Sigmoid colon (tissue), 6 donors: ENCODE measurements at regions not wholly inside any gene's neighbourhood (a gene's known extent, or its start where the extent isn't known, plus 50 kb on each side); places are given as distances from the start of the nearest gene placed in this dataset.
"Not testable (repeated sequence)": the region's sequence is repeated elsewhere in the genome, so short reads cannot be mapped to it uniquely, and the experiment has no call there.

Experiments
- DNase-seq: peaks from one replicate; pipeline ENCODE4 v3.0.0-alpha.2; 2019
- H3K27ac ChIP-seq, 4 donors: fragments of 200-600 bp; sonication (generic); one replicate each; pipeline ENCODE4 v1.5.1; 2016 to 2019; ENCODE audit warnings: mild to moderate bottlenecking in 1 of 4
- H3K27me3 ChIP-seq, 3 donors: fragments of 200-600 bp; sonication (generic); one replicate each; pipeline ENCODE4 v1.5.1; 2019; ENCODE audit warnings: mild to moderate bottlenecking in 1 of 3
- H3K36me3 ChIP-seq, 4 donors: fragments of 200-600 bp; sonication (generic); one replicate each; pipeline ENCODE4 v1.5.1; 2016 to 2019
- H3K4me1 ChIP-seq, 4 donors: fragments of 200-600 bp; sonication (generic); one replicate each; pipeline ENCODE4 v1.5.1; 2017 to 2019
- H3K4me3 ChIP-seq, 4 donors: fragments of 200-600 bp; sonication (generic); one replicate each; pipeline ENCODE4 v1.5.1; 2017 to 2019; ENCODE audit warnings: mild to moderate bottlenecking in 2 of 4, moderate library complexity in 1 of 4
- H3K9me3 ChIP-seq, 4 donors: fragments of 200-600 bp in 3 of 4; sonication (generic) in 3 of 4; one replicate each; pipeline versions ENCODE4 v1.5.1 to v1.6.1; 2013 to 2019
- CTCF ChIP-seq, 4 experiments: fragments of 450-650 bp in 3 of 4; fragments of 200-600 bp in 1 of 4; IDR thresholded peaks; one replicate each; pipeline ENCODE4 v1.5.1; 2016 to 2019; ENCODE audit warnings: antibody characterized with exemption in 4 of 4, mild to moderate bottlenecking in 3 of 4, moderate library complexity in 2 of 4
- EP300 ChIP-seq, 4 donors: sonication (generic); formaldehyde crosslinking; IDR thresholded peaks; one replicate each; pipeline ENCODE4 v1.6.1; 2017; ENCODE audit warnings: antibody characterized with exemption in 4 of 4
- POLR2A ChIP-seq, 2 donors: fragments of 450-650 bp; IDR thresholded peaks; one replicate each; pipeline ENCODE4 v1.6.1; 2016; ENCODE audit warnings: antibody characterized with exemption in 2 of 2, mild to moderate bottlenecking in 2 of 2, moderate library complexity in 2 of 2
- POLR2AphosphoS5 ChIP-seq, 4 donors: sonication (generic); formaldehyde crosslinking; IDR thresholded peaks; one replicate each; pipeline ENCODE4 v1.6.1; 2017; ENCODE audit warnings: antibody characterized with exemption in 4 of 4
- WGBS, 2 donors: extraction: QIAGEN DNeasy Blood & Tissue Kit; methylation state at CpG; one replicate each; pipeline ENCODE4 v1.1.7; 2013; 5-methylcytosine and 5-hydroxymethylcytosine counted together
- intact Hi-C: fragments of 100-400 bp; cut with DNase I; formaldehyde crosslinking; loops from one replicate; pipeline ENCODE4 v1.15.1; 2023
- donor health status: healthy with polysubstance abuse.
- donor health status: healthy.

GRCh38 chr18:63057707-63058106 lies 261.9 kb downstream of the BCL2 start:
- H3K27me3 ChIP-seq: peaks cover 0 to 2% (median 0%) of the 10 kb centered on the region in 3 donors
- H3K9me3 ChIP-seq: no peaks in the 10 kb centered on the region
- intact Hi-C loops: no loop called here
- peaks cover 0 to 19% (median 13%) of the 10 kb centered on the region in 4 donors for H3K4me1 ChIP-seq
- no peak for DNase-seq
- H3K4me3 ChIP-seq: no peak overlapping the region
- H3K36me3 ChIP-seq: no peaks in the 10 kb centered on the region
- H3K27ac ChIP-seq: no peak overlapping the region
- TF ChIP-seq EP300 (IDR thresholded peaks at IDR 0.05) (no peak), CTCF (IDR thresholded peaks at IDR 0.05) (no peak), POLR2AphosphoS5 (IDR thresholded peaks at IDR 0.05) (no peak), POLR2A (IDR thresholded peaks at IDR 0.05) (no peak)
- 94 to 95% methylated on average over 14 of the region's 14 CpGs for WGBS, 2 donors

GRCh38 chr18:63054901-63055584 lies 264.5 kb downstream of the BCL2 start:
- intact Hi-C loops: no loop called here
- peaks cover 0 to 19% (median 13%) of the 10 kb centered on the region in 4 donors for H3K4me1 ChIP-seq
- no peak for DNase-seq
- H3K9me3 ChIP-seq: no peaks in the 10 kb centered on the region
- H3K4me3 ChIP-seq: no peak overlapping the region
- WGBS, 2 donors: 36 to 58% methylated on average over 3 of the region's 3 CpGs
- no peaks in the 10 kb centered on the region for H3K36me3 ChIP-seq
- H3K27ac ChIP-seq: peak overlapping the region in 2 of 4 donors; percentile 43 to 49
- TF ChIP-seq EP300 (IDR thresholded peaks at IDR 0.05) (no peak), POLR2A (IDR thresholded peaks at IDR 0.05) (no peak)
- no peaks in the 10 kb centered on the region for H3K27me3 ChIP-seq

GRCh38 chr18:63051928-63052327 lies 267.6 kb downstream of the BCL2 start:
- DNase-seq: no peak
- no peaks in the 10 kb centered on the region for H3K36me3 ChIP-seq
- H3K27me3 ChIP-seq: no peaks in the 10 kb centered on the region
- intact Hi-C loops: no loop called here
- no peak overlapping the region for H3K4me3 ChIP-seq
- no peaks in the 10 kb centered on the region for H3K9me3 ChIP-seq
- H3K27ac ChIP-seq: no peak overlapping the region
- TF ChIP-seq EP300 (IDR thresholded peaks at IDR 0.05) (no peak), POLR2AphosphoS5 (IDR thresholded peaks at IDR 0.05) (no peak), CTCF (IDR thresholded peaks at IDR 0.05) (no peak), POLR2A (IDR thresholded peaks at IDR 0.05) (no peak)
- WGBS, 2 donors: 88 to 89% methylated on average over 3 of the region's 3 CpGs
- H3K4me1 ChIP-seq: peaks cover 0 to 9% (median 4%) of the 10 kb centered on the region in 4 donors

GRCh38 chr18:63050667-63051395 lies 268.7 kb downstream of the BCL2 start:
- DNase-seq, H3K36me3 ChIP-seq, intact Hi-C loops, H3K27me3 ChIP-seq, H3K27ac ChIP-seq, H3K4me3 ChIP-seq, H3K9me3 ChIP-seq, H3K4me1 ChIP-seq: not testable (repeated sequence)
- 62 to 87% methylated on average over 9 of the region's 9 CpGs for WGBS, 2 donors

- Histone ChIP-seq H3K27me3 (no peaks in the 10 kb centered on the region), H3K4me1 (peaks cover 0 to 7% (median 0%) of the 10 kb centered on the region in 4 donors), H3K36me3 (no peaks in the 10 kb centered on the region), H3K9me3 (peaks cover 0 to 4% (median 0%) of the 10 kb centered on the region in 4 donors), H3K27ac (no peak overlapping the region), H3K4me3 (no peak overlapping the region)
- intact Hi-C loops: no loop called here
- WGBS, 2 donors: 41 to 86% methylated on average over 3 of the region's 3 CpGs
- TF ChIP-seq POLR2AphosphoS5 (IDR thresholded peaks at IDR 0.05) (no peak), CTCF (IDR thresholded peaks at IDR 0.05) (no peak), POLR2A (IDR thresholded peaks at IDR 0.05) (no peak), EP300 (IDR thresholded peaks at IDR 0.05) (no peak)
- no peak for DNase-seq
Measured at GRCh38 chr18:63046375-63046774, 273.2 kb downstream of the BCL2 start.
